GM10248 (cell line): ENCODE measurements at regions not wholly inside any gene's neighbourhood (a gene's known extent, or its start where the extent isn't known, plus 50 kb on each side); places are given as distances from the start of the nearest gene placed in this dataset.

Source experiments
- CTCF ChIA-PET: fragments of 300-600 bp; sonication (Branson Sonifier 250); formaldehyde crosslinking; extraction: SDS; loops from one replicate; lab custom pipeline; 2021; ENCODE audit warnings: antibody characterized with exemption; lab: Yijun Ruan, JAX
- POLR2A ChIA-PET: fragments of 350-650 bp; sonication (Branson Sonifier 250); formaldehyde crosslinking; extraction: SDS; loops from one replicate; lab custom pipeline; 2020; ENCODE audit warnings: antibody characterized with exemption; lab: Yijun Ruan, JAX
- DNase-seq: peaks from one replicate; pipeline ENCODE4 v3.0.0; 2012; ENCODE audit errors: extremely low spot score
- CTCF ChIP-seq: IDR thresholded peaks from 2 replicates; pipeline ENCODE4 v1.5.1; 2012; ENCODE audit warnings: mild to moderate bottlenecking, low read depth; ENCODE audit errors: extremely low read depth, missing control alignments, control extremely low read depth

- DNase-seq, result no peak
- CTCF ChIA-PET, result no interaction called here
- TF ChIP-seq CTCF, result no peak
- POLR2A ChIA-PET, result no interaction called here
Measured at GRCh38 chr6:9937031-9937763, 477.7 kb downstream of the TFAP2A start.

- ChIA-PET POLR2A (no interaction called here), CTCF (no interaction called here)
- no peak for DNase-seq
- TF ChIP-seq CTCF, result no peak
Measured at GRCh38 chr6:9936551-9936950, 478.3 kb downstream of the TFAP2A start.

GRCh38 chr6:9933677-9934076 is 481.2 kb downstream of the TFAP2A start:
- ChIA-PET CTCF (no interaction called here), POLR2A (no interaction called here)
- TF ChIP-seq CTCF, result no peak
- no peak for DNase-seq

- DNase-seq, result no peak
- CTCF ChIA-PET, result no interaction called here
- POLR2A ChIA-PET, result no interaction called here
- no peak for TF ChIP-seq CTCF
Measured at GRCh38 chr6:9927275-9927674, 487.6 kb downstream of the TFAP2A start.

GRCh38 chr6:9924971-9925370 is 489.9 kb downstream of the TFAP2A start:
- POLR2A ChIA-PET, result no interaction called here
- DNase-seq, result no peak
- TF ChIP-seq CTCF, result no peak
- CTCF ChIA-PET, result no interaction called here

- TF ChIP-seq CTCF, result no peak
- DNase-seq, result no peak
- ChIA-PET POLR2A (no interaction called here), CTCF (no interaction called here)
Measured at GRCh38 chr6:9921366-9921765, 493.5 kb downstream of the TFAP2A start.
